GM11168 (cell line): ENCODE measurements at regions not wholly inside any gene's neighbourhood (a gene's known extent, or its start where the extent isn't known, plus 50 kb on each side); places are given as distances from the start of the nearest gene placed in this dataset.

Experiments
- in situ Hi-C: fragments of 300-500 bp; cut with MboI; formaldehyde crosslinking; loops from one replicate; pipeline ENCODE4 v1.12.0; 2022; ENCODE audit warnings: low sequenced_read_pairs; ENCODE audit not compliant: unreplicated experiment

GRCh38 chr6:208364-208763 is 83.9 kb upstream of the DUSP22 start:
- in situ Hi-C loops: no loop called here

- in situ Hi-C loops: no loop called here
Measured at GRCh38 chr6:208938-209337, 83.3 kb upstream of the DUSP22 start.

- in situ Hi-C loops: no loop called here
Measured at GRCh38 chr6:209432-210103, 82.7 kb upstream of the DUSP22 start.

GRCh38 chr6:210104-210456 is 82.2 kb upstream of the DUSP22 start:
- in situ Hi-C loops: no loop called here

- in situ Hi-C loops: no loop called here
Measured at GRCh38 chr6:210778-211374, 81.4 kb upstream of the DUSP22 start.

GRCh38 chr6:211871-212497 is 80.3 kb upstream of the DUSP22 start:
- in situ Hi-C loops: no loop called here

- in situ Hi-C loops: no loop called here
Measured at GRCh38 chr6:213284-213683, 79.0 kb upstream of the DUSP22 start.

- in situ Hi-C loops: no loop called here
Measured at GRCh38 chr6:214428-214827, 77.9 kb upstream of the DUSP22 start.

- in situ Hi-C loops: no loop called here
Measured at GRCh38 chr6:215335-216034, 76.8 kb upstream of the DUSP22 start.

- in situ Hi-C loops: no loop called here
Measured at GRCh38 chr6:217048-217659, 75.1 kb upstream of the DUSP22 start.

- in situ Hi-C loops: no loop called here
Measured at GRCh38 chr6:218153-219018, 73.9 kb upstream of the DUSP22 start.

- in situ Hi-C loops: no loop called here
Measured at GRCh38 chr6:219019-219570, 73.2 kb upstream of the DUSP22 start.

- in situ Hi-C loops: loop anchor here (10.0 kb wide), 2 partner anchors 95 to 175 kb away; partner anchors contain the start of gene IRF4
Measured at GRCh38 chr6:219641-220198, 72.6 kb upstream of the DUSP22 start.

GRCh38 chr6:220312-220711 is 72.0 kb upstream of the DUSP22 start:
- in situ Hi-C loops: loop anchor here (10.0 kb wide), 2 partner anchors 94 to 174 kb away; partner anchors contain the start of gene IRF4

- in situ Hi-C loops: loop anchor here (10.0 kb wide), 2 partner anchors 94 to 174 kb away; partner anchors contain the start of gene IRF4
Measured at GRCh38 chr6:220721-221475, 71.4 kb upstream of the DUSP22 start.

GRCh38 chr6:221531-222349 is 70.5 kb upstream of the DUSP22 start:
- in situ Hi-C loops: loop anchor here (10.0 kb wide), 2 partner anchors 93 to 173 kb away; partner anchors contain the start of gene IRF4

GRCh38 chr6:222468-222867 is 69.8 kb upstream of the DUSP22 start:
- in situ Hi-C loops: loop anchor here (10.0 kb wide), 2 partner anchors 92 to 172 kb away; partner anchors contain the start of gene IRF4
